NT2/D1 (cell line): ENCODE measurements at regions not wholly inside any gene's neighbourhood (a gene's known extent, or its start where the extent isn't known, plus 50 kb on each side); places are given as distances from the start of the nearest gene placed in this dataset.

Experiments
- DNase-seq: peaks from one replicate; pipeline ENCODE4 v3.0.0-alpha.2; 2011; ENCODE audit warnings: low read depth, low spot score
- H3K27me3 ChIP-seq: 2 replicates; pipeline ENCODE4 v1.6.0; 2011; ENCODE audit warnings: mild to moderate bottlenecking; ENCODE audit not compliant: insufficient read length, insufficient read depth
- H3K36me3 ChIP-seq: 2 replicates; pipeline ENCODE4 v1.6.1; 2011; ENCODE audit warnings: mild to moderate bottlenecking, low read length, mixed read lengths; ENCODE audit not compliant: insufficient read depth, insufficient read length
- H3K4me1 ChIP-seq: 2 replicates; pipeline ENCODE4 v1.5.1; 2011; ENCODE audit not compliant: insufficient read depth, insufficient read length
- H3K4me3 ChIP-seq: 2 replicates; pipeline ENCODE4 v1.5.1; 2011; ENCODE audit warnings: low read depth; ENCODE audit not compliant: insufficient read length
- H3K9ac ChIP-seq: 2 replicates; pipeline ENCODE4 v1.6.0; 2011; ENCODE audit warnings: low read depth; ENCODE audit not compliant: insufficient read length
- H3K9me3 ChIP-seq: 2 replicates; pipeline ENCODE4 v1.5.1; 2011; ENCODE audit warnings: mild to moderate bottlenecking, low read length; ENCODE audit not compliant: insufficient read depth
- SUZ12 ChIP-seq: IDR thresholded peaks from 2 replicates; pipeline ENCODE4 v1.6.1; 2011; ENCODE audit not compliant: insufficient read length, insufficient read depth; ENCODE audit errors: extremely low read depth
- YY1 ChIP-seq: IDR thresholded peaks from 2 replicates; pipeline ENCODE4 v1.6.1; 2011; ENCODE audit not compliant: insufficient read length, insufficient read depth
- ZNF274 ChIP-seq: IDR thresholded peaks from 2 replicates; pipeline ENCODE4 v1.6.1; 2011; ENCODE audit warnings: mild to moderate bottlenecking, low read depth, low read length

DNA sequence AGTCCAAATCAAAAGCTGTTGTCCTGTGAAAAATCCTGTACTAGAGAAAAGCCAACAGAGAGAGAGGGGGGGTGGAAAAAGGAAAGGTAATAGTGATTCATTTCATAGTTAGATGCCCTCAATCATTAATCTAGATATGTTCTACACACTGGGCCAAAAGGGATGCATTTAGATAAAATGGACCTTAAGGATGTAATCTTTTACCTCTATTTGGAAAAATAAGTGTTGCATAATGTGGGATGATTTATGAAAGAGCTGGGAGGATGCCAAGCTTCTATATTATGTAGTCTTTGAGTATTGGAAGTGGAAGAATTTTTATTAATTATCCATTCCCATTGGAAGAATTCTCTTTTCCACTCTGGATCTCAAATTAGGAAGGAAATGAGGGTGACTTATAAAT is 480.5 kb upstream of the ZEB2 start:
- H3K36me3 ChIP-seq: no peaks in the 10 kb centered on the region
- H3K4me3 ChIP-seq: no peak overlapping the region
- no peaks in the 10 kb centered on the region for H3K27me3 ChIP-seq
- TF ChIP-seq YY1: no peak
- H3K9ac ChIP-seq: no peak overlapping the region
- H3K4me1 ChIP-seq: no peaks in the 10 kb centered on the region
- H3K9me3 ChIP-seq: no peaks in the 10 kb centered on the region
- DNase-seq: no peak

DNA sequence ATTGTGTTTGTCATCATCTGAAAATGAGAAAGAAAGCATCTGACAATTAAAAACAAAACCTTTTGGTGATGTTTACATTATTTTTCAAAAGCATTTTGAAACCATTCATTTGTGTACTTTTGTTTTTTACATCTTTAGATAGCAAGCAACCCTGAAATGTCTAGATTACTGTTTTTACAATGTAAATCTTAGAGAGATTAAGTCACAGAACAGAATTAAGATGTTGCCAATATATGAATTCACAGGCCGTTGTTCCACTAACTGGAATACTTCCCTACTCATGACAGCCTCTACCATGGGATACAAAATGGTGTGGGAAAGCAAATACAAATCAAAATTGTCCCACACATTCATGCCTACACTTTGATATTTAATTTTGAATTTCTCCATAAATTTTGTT is 480.0 kb upstream of the ZEB2 start:
- TF ChIP-seq ZNF274 (no peak), SUZ12 (no peak), YY1 (no peak)
- Histone ChIP-seq H3K36me3 (no peaks in the 10 kb centered on the region), H3K9ac (no peak overlapping the region), H3K27me3 (no peaks in the 10 kb centered on the region), H3K4me1 (no peaks in the 10 kb centered on the region), H3K4me3 (no peak overlapping the region), H3K9me3 (no peaks in the 10 kb centered on the region)
- no peak for DNase-seq

DNA sequence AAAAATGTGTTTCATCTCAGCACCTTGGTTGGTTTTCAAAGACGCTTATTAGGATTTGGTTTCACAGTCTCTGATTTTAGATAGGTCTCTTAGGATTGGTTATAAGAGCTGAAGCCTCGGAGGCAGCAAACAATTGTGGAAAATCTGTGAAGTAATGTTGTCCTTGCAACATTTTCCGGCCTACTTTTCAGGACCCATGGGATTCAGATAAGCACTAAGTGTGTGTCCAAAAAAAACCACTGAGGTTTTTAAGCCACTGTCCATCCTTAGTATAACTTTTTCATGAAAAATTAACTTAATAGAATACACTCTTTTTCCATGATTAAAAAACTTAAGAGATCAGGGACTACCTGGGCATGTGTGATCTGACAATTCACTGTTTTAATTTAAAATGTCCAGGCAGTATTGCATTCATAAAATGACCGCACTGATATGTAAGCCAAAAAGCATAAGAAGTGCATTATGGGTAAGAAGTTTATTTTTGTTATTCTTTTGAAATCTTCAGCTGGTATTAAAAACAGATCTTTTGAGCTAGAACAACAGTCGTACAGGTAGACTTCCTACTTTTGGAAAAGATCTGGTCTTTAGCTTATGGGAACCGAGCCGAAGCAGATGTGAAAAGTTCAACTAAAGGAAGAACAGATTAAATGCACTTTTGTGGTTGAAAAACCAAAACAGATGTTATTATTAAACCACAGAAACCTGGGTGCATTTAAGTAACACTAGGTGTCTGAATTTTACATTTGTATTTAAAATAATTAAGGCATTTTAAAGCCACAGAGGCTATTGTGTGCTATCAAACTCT is 479.4 kb upstream of the ZEB2 start:
- H3K36me3 ChIP-seq: no peaks in the 10 kb centered on the region
- no peaks in the 10 kb centered on the region for H3K9me3 ChIP-seq
- TF ChIP-seq SUZ12: no peak
- TF ChIP-seq YY1: no peak
- TF ChIP-seq ZNF274: no peak
- no peaks in the 10 kb centered on the region for H3K27me3 ChIP-seq
- no peak overlapping the region for H3K4me3 ChIP-seq
- DNase-seq: no peak
- H3K9ac ChIP-seq: no peak overlapping the region
- H3K4me1 ChIP-seq: no peaks in the 10 kb centered on the region

DNA sequence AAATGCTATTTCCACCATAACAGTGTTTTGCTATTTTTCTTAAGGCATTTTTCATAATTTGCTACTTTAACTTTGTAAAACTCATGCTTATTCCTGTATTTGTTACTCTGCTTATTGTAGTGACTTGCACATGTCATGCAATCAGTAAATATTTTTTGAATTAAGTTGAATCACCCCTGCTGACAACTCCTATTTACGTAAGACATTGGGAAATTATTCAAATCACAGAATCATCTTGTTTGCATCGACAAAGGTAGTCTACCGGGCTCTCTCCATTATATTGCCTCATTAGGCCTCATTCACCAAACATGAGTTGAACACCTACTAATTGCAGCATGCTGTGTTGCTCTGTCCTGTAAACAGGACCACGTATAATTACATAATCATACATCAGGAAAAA is 478.5 kb upstream of the ZEB2 start:
- no peak overlapping the region for H3K9ac ChIP-seq
- no peaks in the 10 kb centered on the region for H3K9me3 ChIP-seq
- no peaks in the 10 kb centered on the region for H3K27me3 ChIP-seq
- no peak overlapping the region for H3K4me3 ChIP-seq
- no peaks in the 10 kb centered on the region for H3K4me1 ChIP-seq
- no peak for TF ChIP-seq ZNF274
- no peak for TF ChIP-seq YY1
- TF ChIP-seq SUZ12: no peak
- H3K36me3 ChIP-seq: no peaks in the 10 kb centered on the region
- no peak for DNase-seq

DNA sequence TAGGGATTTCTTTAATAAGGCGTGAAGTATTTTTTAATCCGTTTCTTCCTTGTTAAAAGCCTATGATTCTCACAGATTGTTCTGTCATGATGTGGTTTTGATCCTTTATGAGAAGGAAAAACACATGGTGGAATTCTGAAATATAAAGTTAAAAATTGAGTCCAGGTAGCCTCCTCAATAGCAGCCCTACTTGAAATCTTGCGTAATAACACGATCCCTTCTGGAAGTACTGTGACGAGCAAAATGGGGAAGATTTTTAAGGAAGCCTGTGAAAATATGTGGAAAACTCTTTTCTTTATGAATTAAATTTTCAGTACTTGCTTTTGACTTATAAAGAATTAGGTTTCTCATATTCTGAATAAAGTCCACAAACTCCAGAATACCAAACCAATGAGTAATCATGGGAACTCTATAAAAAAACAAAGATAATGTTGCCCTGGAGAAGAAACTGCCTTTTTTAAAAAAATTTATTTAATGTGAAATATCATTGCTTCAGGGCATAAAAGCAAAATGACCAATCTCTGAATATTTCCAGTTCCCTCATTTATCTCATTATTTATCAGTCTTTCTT is 476.4 kb upstream of the ZEB2 start:
- Histone ChIP-seq H3K4me1 (no peaks in the 10 kb centered on the region), H3K36me3 (no peaks in the 10 kb centered on the region), H3K4me3 (no peak overlapping the region), H3K9ac (no peak overlapping the region), H3K9me3 (peaks cover 3% of the 10 kb centered on the region; the same call in 1 of the 2 replicates), H3K27me3 (no peaks in the 10 kb centered on the region)
- TF ChIP-seq ZNF274: no peak
- TF ChIP-seq SUZ12: no peak
- TF ChIP-seq YY1: no peak
- no peak for DNase-seq

DNA sequence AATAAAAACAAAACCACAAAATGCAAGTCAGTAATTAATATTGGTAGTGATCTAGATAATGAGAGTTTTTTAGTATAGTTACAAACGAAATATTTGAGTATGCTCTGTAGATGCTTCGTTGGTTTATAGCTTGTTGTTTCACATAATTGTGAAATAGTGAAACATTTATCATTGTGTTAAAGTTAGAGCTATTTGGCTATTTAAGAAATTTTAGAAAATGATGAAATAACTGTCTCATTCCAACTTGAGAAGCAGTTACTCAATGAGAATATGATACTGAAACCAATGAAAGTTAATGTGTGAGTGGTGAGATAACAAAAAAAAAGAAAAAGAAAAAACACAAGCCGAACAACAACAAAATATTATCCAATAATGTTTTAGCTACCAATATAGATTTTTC is 475.6 kb upstream of the ZEB2 start:
- DNase-seq: no peak
- TF ChIP-seq SUZ12: no peak
- no peak for TF ChIP-seq ZNF274
- no peak for TF ChIP-seq YY1
- Histone ChIP-seq H3K36me3 (no peaks in the 10 kb centered on the region), H3K9ac (no peak overlapping the region), H3K4me3 (no peak overlapping the region), H3K9me3 (peaks cover 4% of the 10 kb centered on the region; the same call in 1 of the 2 replicates), H3K27me3 (no peaks in the 10 kb centered on the region), H3K4me1 (no peaks in the 10 kb centered on the region)

DNA sequence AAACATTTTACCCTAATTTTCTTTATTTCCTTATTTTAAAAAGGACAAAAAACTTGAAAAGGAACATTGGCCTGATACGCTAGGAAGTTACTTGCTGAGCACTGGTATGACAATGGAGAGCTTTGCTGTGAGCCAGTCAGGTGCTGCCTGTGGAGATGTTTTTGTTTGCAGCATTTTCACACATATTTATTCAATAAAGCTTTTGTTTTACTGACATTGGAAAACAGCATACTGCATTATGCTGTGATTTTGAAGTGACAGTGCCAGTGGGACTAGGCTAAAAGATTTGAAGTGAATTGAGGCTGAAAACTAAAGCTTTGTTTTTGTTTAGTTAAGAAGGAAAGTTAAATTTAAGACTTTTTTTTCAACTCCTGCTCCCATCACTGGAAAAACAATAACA is 470.7 kb upstream of the ZEB2 start:
- no peak overlapping the region for H3K9ac ChIP-seq
- DNase-seq: no peak
- H3K36me3 ChIP-seq: no peaks in the 10 kb centered on the region
- H3K4me1 ChIP-seq: no peaks in the 10 kb centered on the region
- no peak for TF ChIP-seq ZNF274
- no peak for TF ChIP-seq SUZ12
- TF ChIP-seq YY1: no peak
- no peaks in the 10 kb centered on the region for H3K27me3 ChIP-seq
- peaks cover 11% of the 10 kb centered on the region for H3K9me3 ChIP-seq
- no peak overlapping the region for H3K4me3 ChIP-seq
